Upper lobe of left lung (tissue), 6 donors: ENCODE measurements at regions not wholly inside any gene's neighbourhood (a gene's known extent, or its start where the extent isn't known, plus 50 kb on each side); places are given as distances from the start of the nearest gene placed in this dataset.

Source experiments
- ATAC-seq, 2 donors: fragments of 200-7000 bp; cut with Tn5 transposase; one replicate each; pipeline ENCODE4 v1.9.1; 2022; ENCODE audit warnings: mild to moderate bottlenecking in 2 of 2, moderate library complexity in 2 of 2; ENCODE audit not compliant: low FRiP score in 2 of 2
- DNase-seq, 2 donors: peaks; one replicate each; pipeline ENCODE4 v3.0.0-alpha.2; 2019 to 2020
- H3K27ac ChIP-seq, 4 donors: fragments of 200-600 bp; sonication (generic); one replicate each; pipeline ENCODE4 v1.5.1; 2016 to 2019
- H3K27me3 ChIP-seq, 4 donors: fragments of 200-600 bp; sonication (generic); one replicate each; pipeline ENCODE4 v1.5.1; 2017 to 2019
- H3K36me3 ChIP-seq, 4 donors: fragments of 200-600 bp; sonication (generic); one replicate each; pipeline ENCODE4 v1.5.1; 2016 to 2019
- H3K4me1 ChIP-seq, 4 donors: fragments of 200-600 bp; sonication (generic); one replicate each; pipeline ENCODE4 v1.5.1; 2018 to 2019
- H3K4me3 ChIP-seq, 4 donors: fragments of 200-600 bp; sonication (generic); one replicate each; pipeline ENCODE4 v1.5.1; 2017 to 2019; ENCODE audit warnings: mild to moderate bottlenecking in 2 of 4, moderate library complexity in 1 of 4
- H3K9me3 ChIP-seq, 4 donors: fragments of 200-600 bp; sonication (generic); one replicate each; pipeline ENCODE4 v1.5.1; 2018 to 2019
- CTCF ChIP-seq, 6 experiments: fragments of 450-650 bp in 4 of 6; fragments of 200-600 bp in 2 of 6; sonication (generic) in 2 of 6; IDR thresholded peaks; one replicate each; pipeline ENCODE4 v1.5.1; 2016 to 2019; ENCODE audit warnings: antibody characterized with exemption in 6 of 6
- EP300 ChIP-seq, 4 donors: sonication (generic); formaldehyde crosslinking; IDR thresholded peaks; one replicate each; pipeline ENCODE4 v1.5.1; 2017; ENCODE audit warnings: antibody characterized with exemption in 4 of 4, control low read depth in 2 of 4
- POLR2A ChIP-seq, 4 donors: fragments of 450-650 bp; IDR thresholded peaks; one replicate each; pipeline ENCODE4 v1.5.1; 2016 to 2017; ENCODE audit warnings: antibody characterized with exemption in 4 of 4, mild to moderate bottlenecking in 2 of 4
- POLR2AphosphoS5 ChIP-seq, 2 donors: sonication (generic); formaldehyde crosslinking; IDR thresholded peaks; one replicate each; pipeline ENCODE4 v1.5.1; 2017; ENCODE audit warnings: antibody characterized with exemption in 2 of 2
- WGBS, 2 donors: methylation state at CpG; one replicate each; pipeline ENCODE4 v1.1.5; 2017 to 2018; 5-methylcytosine and 5-hydroxymethylcytosine counted together
- donor health status: DM: no; HTN: no; CAD: no; lungs with moderate emphysema.
- donor health status: DM: no; HTN: yes; CAD: no; lungs with severe emphysema.

GRCh38 chr20:41903586-41903985 is 285.4 kb upstream of the CHD6 start:
- Histone ChIP-seq H3K27ac (no peak overlapping the region), H3K4me1 (no peaks in the 10 kb centered on the region), H3K9me3 (no peaks in the 10 kb centered on the region), H3K27me3 (no peaks in the 10 kb centered on the region), H3K4me3 (no peak overlapping the region), H3K36me3 (no peaks in the 10 kb centered on the region)
- ATAC-seq: no peak
- DNase-seq: no peak
- no peak for TF ChIP-seq POLR2AphosphoS5 (IDR thresholded peaks at IDR 0.05)
- TF ChIP-seq EP300 (IDR thresholded peaks at IDR 0.05): no peak
- no peak for TF ChIP-seq CTCF (IDR thresholded peaks at IDR 0.05)
- TF ChIP-seq POLR2A (IDR thresholded peaks at IDR 0.05): no peak
- 70 to 75% methylated on average over 4 of the region's 4 CpGs for WGBS, 2 donors

GRCh38 chr20:41902346-41902745 is 284.2 kb upstream of the CHD6 start:
- 73 to 82% methylated on average over 4 of the region's 4 CpGs for WGBS, 2 donors
- no peak overlapping the region for H3K4me3 ChIP-seq
- no peaks in the 10 kb centered on the region for H3K9me3 ChIP-seq
- H3K27me3 ChIP-seq: no peaks in the 10 kb centered on the region
- H3K27ac ChIP-seq: no peak overlapping the region
- no peak for TF ChIP-seq CTCF (IDR thresholded peaks at IDR 0.05)
- no peak for TF ChIP-seq EP300 (IDR thresholded peaks at IDR 0.05)
- no peak for TF ChIP-seq POLR2AphosphoS5 (IDR thresholded peaks at IDR 0.05)
- TF ChIP-seq POLR2A (IDR thresholded peaks at IDR 0.05): no peak
- DNase-seq (no peak), ATAC-seq (no peak)
- H3K36me3 ChIP-seq: no peaks in the 10 kb centered on the region
- H3K4me1 ChIP-seq: no peaks in the 10 kb centered on the region

GRCh38 chr20:41900201-41900691 is 282.1 kb upstream of the CHD6 start:
- Histone ChIP-seq H3K9me3 (no peaks in the 10 kb centered on the region), H3K27me3 (no peaks in the 10 kb centered on the region), H3K36me3 (no peaks in the 10 kb centered on the region), H3K4me3 (no peak overlapping the region), H3K4me1 (no peaks in the 10 kb centered on the region), H3K27ac (no peak overlapping the region)
- ATAC-seq (no peak), DNase-seq (no peak)
- WGBS, 2 donors: 62 to 74% methylated on average over 4 of the region's 4 CpGs
- no peak for TF ChIP-seq POLR2A (IDR thresholded peaks at IDR 0.05)
- no peak for TF ChIP-seq POLR2AphosphoS5 (IDR thresholded peaks at IDR 0.05)
- TF ChIP-seq EP300 (IDR thresholded peaks at IDR 0.05): no peak
- TF ChIP-seq CTCF (IDR thresholded peaks at IDR 0.05): no peak

- 70 to 93% methylated on average over 5 of the region's 5 CpGs for WGBS, 2 donors
- Histone ChIP-seq H3K4me1 (no peaks in the 10 kb centered on the region), H3K27ac (no peak overlapping the region), H3K9me3 (no peaks in the 10 kb centered on the region), H3K27me3 (no peaks in the 10 kb centered on the region), H3K36me3 (no peaks in the 10 kb centered on the region), H3K4me3 (no peak overlapping the region)
- ATAC-seq (no peak), DNase-seq (no peak)
- TF ChIP-seq POLR2AphosphoS5 (IDR thresholded peaks at IDR 0.05) (no peak), CTCF (IDR thresholded peaks at IDR 0.05) (no peak), EP300 (IDR thresholded peaks at IDR 0.05) (no peak), POLR2A (IDR thresholded peaks at IDR 0.05) (no peak)
These were observed 279.5 kb upstream of the CHD6 start for GRCh38 chr20:41897708-41898107.

GRCh38 chr20:41895241-41896032 is 277.3 kb upstream of the CHD6 start:
- ATAC-seq (no peak), DNase-seq (no peak)
- WGBS, 2 donors: 25 to 38% methylated on average over 5 of the region's 5 CpGs
- H3K9me3 ChIP-seq: no peaks in the 10 kb centered on the region
- no peaks in the 10 kb centered on the region for H3K36me3 ChIP-seq
- H3K4me3 ChIP-seq: no peak overlapping the region
- no peaks in the 10 kb centered on the region for H3K4me1 ChIP-seq
- H3K27me3 ChIP-seq: no peaks in the 10 kb centered on the region
- TF ChIP-seq POLR2A (IDR thresholded peaks at IDR 0.05) (no peak), EP300 (IDR thresholded peaks at IDR 0.05) (no peak), POLR2AphosphoS5 (IDR thresholded peaks at IDR 0.05) (no peak), CTCF (IDR thresholded peaks at IDR 0.05) (no peak)
- no peak overlapping the region for H3K27ac ChIP-seq
